ENCODE measurements at regions not wholly inside any gene's neighbourhood (a gene's known extent, or its start where the extent isn't known, plus 50 kb on each side); places are given as distances from the start of the nearest gene placed in this dataset.
"Not testable (repeated sequence)": the region's sequence is repeated elsewhere in the genome, so short reads cannot be mapped to it uniquely, and the experiment has no call there.

GRCh38 chr6:122890250-122890649, 101.2 kb downstream of the SMPDL3A start:
- H3K9me3 ChIP-seq (ENCODE audit: control insufficient read depth, insufficient read depth, low read length): no peaks in the 10 kb centered on the region
- H3K4me1 ChIP-seq (ENCODE audit: control insufficient read depth, insufficient read depth, low read length): no peaks in the 10 kb centered on the region
- H3K27ac ChIP-seq (ENCODE audit: low read length): no peak overlapping the region
- no peaks in the 10 kb centered on the region for H3K36me3 ChIP-seq (ENCODE audit: control insufficient read depth, insufficient read depth, low read length)
- DNase-seq (ENCODE audit: low read depth, low spot score): no peak
- WGBS (ENCODE audit: insufficient coverage, insufficient read length): no CpG with 5 or more reads among the region's 4 CpGs
- H3K27me3 ChIP-seq (ENCODE audit: control insufficient read depth, insufficient read depth, low read length): no peaks in the 10 kb centered on the region
- no peak overlapping the region for H3K4me3 ChIP-seq (ENCODE audit: low read length)

GRCh38 chr6:122894791-122895190, 101.2 kb upstream of the CLVS2 start:
- no peak overlapping the region for H3K4me3 ChIP-seq (ENCODE audit: low read length)
- H3K27me3 ChIP-seq (ENCODE audit: control insufficient read depth, insufficient read depth, low read length): no peaks in the 10 kb centered on the region
- DNase-seq (ENCODE audit: low read depth, low spot score): no peak
- no peaks in the 10 kb centered on the region for H3K9me3 ChIP-seq (ENCODE audit: control insufficient read depth, insufficient read depth, low read length)
- no peaks in the 10 kb centered on the region for H3K36me3 ChIP-seq (ENCODE audit: control insufficient read depth, insufficient read depth, low read length)
- H3K4me1 ChIP-seq (ENCODE audit: control insufficient read depth, insufficient read depth, low read length): no peaks in the 10 kb centered on the region
- no peak overlapping the region for H3K27ac ChIP-seq (ENCODE audit: low read length)

DNA sequence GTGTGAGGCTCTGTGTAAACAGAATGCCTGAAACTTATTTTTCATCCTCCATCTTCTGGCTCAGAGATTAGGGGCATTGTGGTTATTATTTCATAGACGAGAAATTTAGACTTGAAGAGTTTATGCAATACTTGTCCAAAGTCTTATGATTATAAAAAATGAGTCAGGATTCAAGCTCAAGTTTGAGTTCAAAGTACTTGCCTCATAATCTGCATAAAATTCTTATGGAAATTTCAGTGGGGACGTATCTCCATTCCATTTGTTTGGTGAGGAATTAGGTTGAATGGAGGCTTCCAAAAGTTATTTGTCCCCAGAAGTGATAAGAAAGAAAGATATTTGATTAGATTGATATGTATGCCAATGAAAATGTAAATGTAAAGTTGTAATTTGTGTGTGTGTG, 93.7 kb upstream of the CLVS2 start:
- H3K4me1 ChIP-seq (ENCODE audit: control insufficient read depth, insufficient read depth, low read length): no peaks in the 10 kb centered on the region
- no CpG with 5 or more reads among the region's 2 CpGs for WGBS (ENCODE audit: insufficient coverage, insufficient read length)
- no peaks in the 10 kb centered on the region for H3K27me3 ChIP-seq (ENCODE audit: control insufficient read depth, insufficient read depth, low read length)
- H3K36me3 ChIP-seq (ENCODE audit: control insufficient read depth, insufficient read depth, low read length): no peaks in the 10 kb centered on the region
- no peak overlapping the region for H3K4me3 ChIP-seq (ENCODE audit: low read length)
- no peak overlapping the region for H3K27ac ChIP-seq (ENCODE audit: low read length)
- no peaks in the 10 kb centered on the region for H3K9me3 ChIP-seq (ENCODE audit: control insufficient read depth, insufficient read depth, low read length)
- DNase-seq (ENCODE audit: low read depth, low spot score): no peak

- Histone ChIP-seq H3K9me3 (ENCODE audit: control insufficient read depth, insufficient read depth, low read length) (no peaks in the 10 kb centered on the region), H3K27ac (ENCODE audit: low read length) (no peak overlapping the region), H3K27me3 (ENCODE audit: control insufficient read depth, insufficient read depth, low read length) (no peaks in the 10 kb centered on the region), H3K4me1 (ENCODE audit: control insufficient read depth, insufficient read depth, low read length) (no peaks in the 10 kb centered on the region), H3K4me3 (ENCODE audit: low read length) (no peak overlapping the region), H3K36me3 (ENCODE audit: control insufficient read depth, insufficient read depth, low read length) (no peaks in the 10 kb centered on the region)
- no peak for DNase-seq (ENCODE audit: low read depth, low spot score)
- WGBS (ENCODE audit: insufficient coverage, insufficient read length): no CpG with 5 or more reads among the region's 2 CpGs
Observed at GRCh38 chr6:122903266-122903915, 92.6 kb upstream of the CLVS2 start.

DNA sequence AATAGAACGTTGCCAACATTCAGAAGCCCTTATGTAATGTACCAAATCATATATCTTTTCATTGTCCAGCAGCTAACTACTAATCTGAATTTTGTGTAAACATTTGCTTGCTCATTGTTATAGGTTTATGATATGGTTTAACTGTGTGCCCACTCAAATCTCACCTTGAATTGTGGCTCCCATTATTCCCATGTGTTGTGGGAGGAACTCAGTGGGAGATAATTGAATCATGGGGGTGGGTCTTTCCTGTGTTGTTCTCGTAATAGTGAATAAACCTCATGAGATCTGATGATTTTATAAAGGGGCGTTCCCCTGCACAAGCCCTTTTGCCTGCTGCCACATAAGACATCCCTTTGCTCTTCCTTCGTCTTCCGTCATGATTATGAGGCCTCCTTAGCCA, 91.9 kb upstream of the CLVS2 start:
- Histone ChIP-seq H3K4me1 (ENCODE audit: control insufficient read depth, insufficient read depth, low read length) (no peaks in the 10 kb centered on the region), H3K9me3 (ENCODE audit: control insufficient read depth, insufficient read depth, low read length) (no peaks in the 10 kb centered on the region), H3K36me3 (ENCODE audit: control insufficient read depth, insufficient read depth, low read length) (no peaks in the 10 kb centered on the region), H3K4me3 (ENCODE audit: low read length) (no peak overlapping the region), H3K27ac (ENCODE audit: low read length) (no peak overlapping the region), H3K27me3 (ENCODE audit: control insufficient read depth, insufficient read depth, low read length) (no peaks in the 10 kb centered on the region)
- no CpG with 5 or more reads among the region's 5 CpGs for WGBS (ENCODE audit: insufficient coverage, insufficient read length)
- no peak for DNase-seq (ENCODE audit: low read depth, low spot score)

DNA sequence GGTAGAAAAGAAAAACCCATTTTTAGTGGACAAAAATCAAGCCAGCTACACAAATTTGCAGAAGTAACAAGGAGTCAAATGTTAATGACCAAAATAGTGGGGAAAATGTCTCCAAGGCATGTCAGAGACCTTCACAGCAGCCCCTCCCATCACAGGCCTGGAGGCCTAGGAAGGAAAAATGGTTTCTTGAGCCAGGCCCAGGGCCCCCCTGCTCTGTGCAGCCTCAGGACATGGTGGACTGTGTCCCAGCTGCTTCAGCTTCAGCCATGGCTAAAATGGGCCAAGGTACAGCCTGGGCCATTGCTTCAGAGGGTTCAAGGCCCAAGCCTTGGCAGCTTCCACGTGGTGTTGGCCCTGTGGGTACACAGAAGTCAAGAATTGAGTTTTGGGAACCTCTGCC, 82.5 kb upstream of the CLVS2 start:
- no peak overlapping the region for H3K4me3 ChIP-seq (ENCODE audit: low read length)
- H3K9me3 ChIP-seq (ENCODE audit: control insufficient read depth, insufficient read depth, low read length): 0 out of 2 replicates have a peak, but pooled peaks cover 1% of the 10 kb centered on the region
- no CpG with 5 or more reads among the region's 1 CpG for WGBS (ENCODE audit: insufficient coverage, insufficient read length)
- no peaks in the 10 kb centered on the region for H3K4me1 ChIP-seq (ENCODE audit: control insufficient read depth, insufficient read depth, low read length)
- no peaks in the 10 kb centered on the region for H3K36me3 ChIP-seq (ENCODE audit: control insufficient read depth, insufficient read depth, low read length)
- no peak for DNase-seq (ENCODE audit: low read depth, low spot score)
- H3K27ac ChIP-seq (ENCODE audit: low read length): no peak overlapping the region
- no peaks in the 10 kb centered on the region for H3K27me3 ChIP-seq (ENCODE audit: control insufficient read depth, insufficient read depth, low read length)

GRCh38 chr6:122918714-122919113, 77.3 kb upstream of the CLVS2 start:
- Histone ChIP-seq H3K27ac (ENCODE audit: low read length) (no peak overlapping the region), H3K27me3 (ENCODE audit: control insufficient read depth, insufficient read depth, low read length) (no peaks in the 10 kb centered on the region), H3K4me3 (ENCODE audit: low read length) (no peak overlapping the region), H3K4me1 (ENCODE audit: control insufficient read depth, insufficient read depth, low read length) (no peaks in the 10 kb centered on the region), H3K9me3 (ENCODE audit: control insufficient read depth, insufficient read depth, low read length) (0 out of 2 replicates have a peak, but pooled peaks cover 1% of the 10 kb centered on the region), H3K36me3 (ENCODE audit: control insufficient read depth, insufficient read depth, low read length) (no peaks in the 10 kb centered on the region)
- no peak for DNase-seq (ENCODE audit: low read depth, low spot score)

GRCh38 chr6:122930252-122931180, 65.5 kb upstream of the CLVS2 start:
- Histone ChIP-seq H3K27ac (ENCODE audit: low read length) (no peak overlapping the region), H3K36me3 (ENCODE audit: control insufficient read depth, insufficient read depth, low read length) (no peaks in the 10 kb centered on the region), H3K9me3 (ENCODE audit: control insufficient read depth, insufficient read depth, low read length) (no peaks in the 10 kb centered on the region), H3K4me1 (ENCODE audit: control insufficient read depth, insufficient read depth, low read length) (no peaks in the 10 kb centered on the region), H3K27me3 (ENCODE audit: control insufficient read depth, insufficient read depth, low read length) (no peaks in the 10 kb centered on the region), H3K4me3 (ENCODE audit: low read length) (no peak overlapping the region)
- WGBS (ENCODE audit: insufficient coverage, insufficient read length): no CpG with 5 or more reads among the region's 3 CpGs
- no peak for DNase-seq (ENCODE audit: low read depth, low spot score)

GRCh38 chr6:122931916-122932315, 64.1 kb upstream of the CLVS2 start:
- Histone ChIP-seq H3K27me3 (ENCODE audit: control insufficient read depth, insufficient read depth, low read length) (no peaks in the 10 kb centered on the region), H3K9me3 (ENCODE audit: control insufficient read depth, insufficient read depth, low read length) (no peaks in the 10 kb centered on the region), H3K4me3 (ENCODE audit: low read length) (no peak overlapping the region), H3K36me3 (ENCODE audit: control insufficient read depth, insufficient read depth, low read length) (no peaks in the 10 kb centered on the region), H3K27ac (ENCODE audit: low read length) (no peak overlapping the region), H3K4me1 (ENCODE audit: control insufficient read depth, insufficient read depth, low read length) (no peaks in the 10 kb centered on the region)
- DNase-seq (ENCODE audit: low read depth, low spot score): no peak

DNA sequence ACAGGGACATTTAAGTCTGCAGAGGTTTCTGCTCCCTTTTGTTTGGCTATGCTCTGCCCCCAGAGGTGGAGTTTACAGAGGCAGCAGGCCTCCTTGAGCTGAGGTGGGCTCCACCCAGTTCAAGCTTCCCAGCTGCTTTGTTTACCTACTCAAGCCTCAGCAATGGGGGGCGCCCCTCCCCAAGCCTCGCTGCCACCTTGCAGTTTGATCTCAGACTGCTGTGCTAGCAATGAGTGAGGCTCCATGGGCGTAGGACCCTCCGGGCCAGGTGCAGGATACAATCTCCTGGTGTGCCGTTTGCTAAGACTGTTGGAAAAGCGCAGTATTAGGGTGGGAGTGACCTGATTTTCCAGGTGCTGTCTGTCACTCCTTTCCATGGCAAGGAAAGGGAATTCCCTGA, 51.1 kb upstream of the CLVS2 start:
- WGBS (ENCODE audit: insufficient coverage, insufficient read length): no CpG with 5 or more reads among the region's 6 CpGs
- H3K36me3 ChIP-seq (ENCODE audit: control insufficient read depth, insufficient read depth, low read length); H3K4me3 ChIP-seq (ENCODE audit: low read length); H3K4me1 ChIP-seq (ENCODE audit: control insufficient read depth, insufficient read depth, low read length); H3K27me3 ChIP-seq (ENCODE audit: control insufficient read depth, insufficient read depth, low read length); H3K27ac ChIP-seq (ENCODE audit: low read length); H3K9me3 ChIP-seq (ENCODE audit: control insufficient read depth, insufficient read depth, low read length); DNase-seq (ENCODE audit: low read depth, low spot score): not testable (repeated sequence)

Measured in iPS DF 6.9 (cell line).